ENCODE measurements at regions not wholly inside any gene's neighbourhood (a gene's known extent, or its start where the extent isn't known, plus 50 kb on each side); places are given as distances from the start of the nearest gene placed in this dataset.

DNA sequence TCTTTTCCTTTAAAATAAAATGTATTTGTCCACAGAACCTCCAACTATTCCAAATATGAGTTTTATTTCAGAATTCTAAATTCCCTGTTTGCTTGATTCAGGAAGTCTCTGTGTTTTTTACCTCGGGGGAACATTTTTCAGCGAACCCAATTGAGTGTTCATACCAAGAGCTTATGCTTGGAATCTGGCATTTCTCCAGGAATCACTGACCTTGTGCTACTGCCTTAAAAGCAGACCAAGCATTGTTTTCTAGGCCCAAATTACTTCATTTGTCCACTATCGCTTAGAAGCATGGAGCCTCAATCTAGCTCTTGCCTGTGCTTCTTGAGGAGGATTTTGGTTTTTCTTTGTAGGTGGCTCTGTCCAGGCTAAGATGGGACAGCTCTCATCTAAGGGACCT lies 59.4 kb downstream of the EBLN1 start:
- Histone ChIP-seq H3K36me3 (ENCODE audit: control insufficient read depth in 2 of 2, insufficient read depth in 1 of 2, low read length in 2 of 2) (no peaks in the 10 kb centered on the region), H3K4me3 (ENCODE audit: low read depth, low read length) (no peak overlapping the region), H3K4me1 (ENCODE audit: control insufficient read depth, insufficient read depth, low read length) (no peaks in the 10 kb centered on the region), H3K27ac (ENCODE audit: extremely low read depth, low read depth, low read length) (no peak overlapping the region), H3K9me3 (ENCODE audit: control insufficient read depth, insufficient read depth, low read depth, low read length) (no peaks in the 10 kb centered on the region)
- CTCF ChIA-PET = no interaction called here
- POLR2A ChIA-PET = no interaction called here
- TF ChIP-seq, protein P1, sequence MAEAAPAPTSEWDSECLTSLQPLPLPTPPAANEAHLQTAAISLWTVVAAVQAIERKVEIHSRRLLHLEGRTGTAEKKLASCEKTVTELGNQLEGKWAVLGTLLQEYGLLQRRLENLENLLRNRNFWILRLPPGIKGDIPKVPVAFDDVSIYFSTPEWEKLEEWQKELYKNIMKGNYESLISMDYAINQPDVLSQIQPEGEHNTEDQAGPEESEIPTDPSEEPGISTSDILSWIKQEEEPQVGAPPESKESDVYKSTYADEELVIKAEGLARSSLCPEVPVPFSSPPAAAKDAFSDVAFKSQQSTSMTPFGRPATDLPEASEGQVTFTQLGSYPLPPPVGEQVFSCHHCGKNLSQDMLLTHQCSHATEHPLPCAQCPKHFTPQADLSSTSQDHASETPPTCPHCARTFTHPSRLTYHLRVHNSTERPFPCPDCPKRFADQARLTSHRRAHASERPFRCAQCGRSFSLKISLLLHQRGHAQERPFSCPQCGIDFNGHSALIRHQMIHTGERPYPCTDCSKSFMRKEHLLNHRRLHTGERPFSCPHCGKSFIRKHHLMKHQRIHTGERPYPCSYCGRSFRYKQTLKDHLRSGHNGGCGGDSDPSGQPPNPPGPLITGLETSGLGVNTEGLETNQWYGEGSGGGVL (tag by site-specific recombination; IDR thresholded peaks at IDR 0.05) = no peak
- TF ChIP-seq OSR2 (tag by site-specific recombination; IDR thresholded peaks at IDR 0.05) (no peak), ZFHX2 (tag by site-specific recombination; conservative IDR thresholded peaks at IDR 0.05) (no peak), ZIC2 (tag by site-specific recombination; IDR thresholded peaks at IDR 0.05) (no peak), HOXD13 (CRISPR knock-in tag; IDR thresholded peaks at IDR 0.05; ENCODE audit: borderline replicate concordance) (no peak), SETDB1 (IDR thresholded peaks at IDR 0.05; ENCODE audit: insufficient read length, low read length) (no peak), ZNF266 (tag by site-specific recombination; IDR thresholded peaks at IDR 0.05; ENCODE audit: low read depth) (no peak), ZNF174 (tag by site-specific recombination; IDR thresholded peaks at IDR 0.05) (no peak), SCRT2 (tag by site-specific recombination; IDR thresholded peaks at IDR 0.05) (no peak), ZNF157 (tag by site-specific recombination; IDR thresholded peaks at IDR 0.05) (no peak), ZBTB21 (tag by site-specific recombination; IDR thresholded peaks at IDR 0.05) (no peak), SP3 (tag by site-specific recombination; IDR thresholded peaks at IDR 0.05) (no peak), ZNF23 (tag by site-specific recombination; IDR thresholded peaks at IDR 0.05; ENCODE audit: borderline replicate concordance) (no peak), KLF10 (tag by site-specific recombination; IDR thresholded peaks at IDR 0.05) (no peak), ZNF558 (tag by site-specific recombination; IDR thresholded peaks at IDR 0.05) (no peak), ZNF404 (tag by site-specific recombination; IDR thresholded peaks at IDR 0.05) (no peak), ZNF514 (tag by site-specific recombination; IDR thresholded peaks at IDR 0.05) (no peak)
- TF ChIP-seq, protein P2, sequence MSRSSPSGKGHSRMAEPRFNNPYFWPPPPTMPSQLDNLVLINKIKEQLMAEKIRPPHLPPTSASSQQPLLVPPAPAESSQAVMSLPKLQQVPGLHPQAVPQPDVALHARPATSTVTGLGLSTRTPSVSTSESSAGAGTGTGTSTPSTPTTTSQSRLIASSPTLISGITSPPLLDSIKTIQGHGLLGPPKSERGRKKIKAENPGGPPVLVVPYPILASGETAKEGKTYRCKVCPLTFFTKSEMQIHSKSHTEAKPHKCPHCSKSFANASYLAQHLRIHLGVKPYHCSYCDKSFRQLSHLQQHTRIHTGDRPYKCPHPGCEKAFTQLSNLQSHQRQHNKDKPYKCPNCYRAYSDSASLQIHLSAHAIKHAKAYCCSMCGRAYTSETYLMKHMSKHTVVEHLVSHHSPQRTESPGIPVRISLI (tag by site-specific recombination; IDR thresholded peaks at IDR 0.05) = no peak
- TF ChIP-seq, protein P3, sequence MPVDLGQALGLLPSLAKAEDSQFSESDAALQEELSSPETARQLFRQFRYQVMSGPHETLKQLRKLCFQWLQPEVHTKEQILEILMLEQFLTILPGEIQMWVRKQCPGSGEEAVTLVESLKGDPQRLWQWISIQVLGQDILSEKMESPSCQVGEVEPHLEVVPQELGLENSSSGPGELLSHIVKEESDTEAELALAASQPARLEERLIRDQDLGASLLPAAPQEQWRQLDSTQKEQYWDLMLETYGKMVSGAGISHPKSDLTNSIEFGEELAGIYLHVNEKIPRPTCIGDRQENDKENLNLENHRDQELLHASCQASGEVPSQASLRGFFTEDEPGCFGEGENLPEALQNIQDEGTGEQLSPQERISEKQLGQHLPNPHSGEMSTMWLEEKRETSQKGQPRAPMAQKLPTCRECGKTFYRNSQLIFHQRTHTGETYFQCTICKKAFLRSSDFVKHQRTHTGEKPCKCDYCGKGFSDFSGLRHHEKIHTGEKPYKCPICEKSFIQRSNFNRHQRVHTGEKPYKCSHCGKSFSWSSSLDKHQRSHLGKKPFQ (tag by site-specific recombination; IDR thresholded peaks at IDR 0.05) = no peak

DNA sequence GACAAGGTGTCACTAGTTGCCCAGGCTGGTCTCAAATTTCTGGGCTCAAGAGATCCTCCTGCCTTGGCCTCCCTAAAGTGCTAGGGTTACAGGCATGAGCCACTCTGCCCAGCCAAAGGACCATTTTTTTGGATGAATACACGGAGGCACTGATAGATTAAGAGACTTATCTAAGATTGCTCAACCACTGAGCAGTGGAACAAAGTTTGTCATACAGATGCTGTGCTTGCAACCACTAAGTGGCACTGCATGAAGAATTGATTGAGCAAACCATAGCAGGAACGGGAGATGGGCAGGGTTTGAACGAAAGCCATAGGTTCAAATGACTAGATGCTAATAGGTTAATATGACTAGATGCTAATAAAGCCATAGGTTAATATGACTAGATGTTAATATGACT lies 61.1 kb downstream of the EBLN1 start:
- POLR2A ChIA-PET = no interaction called here
- H3K9me3 ChIP-seq (ENCODE audit: control insufficient read depth, insufficient read depth, low read depth, low read length) = no peaks in the 10 kb centered on the region
- H3K4me1 ChIP-seq (ENCODE audit: control insufficient read depth, insufficient read depth, low read length) = no peaks in the 10 kb centered on the region
- no peaks in the 10 kb centered on the region for H3K36me3 ChIP-seq (ENCODE audit: control insufficient read depth in 2 of 2, insufficient read depth in 1 of 2, low read length in 2 of 2)
- CTCF ChIA-PET = no interaction called here
- TF ChIP-seq KLF8 (tag by site-specific recombination; IDR thresholded peaks at IDR 0.05) (no peak), PRDM1 (tag by site-specific recombination; IDR thresholded peaks at IDR 0.05) (no peak), ZBTB20 (tag by site-specific recombination; IDR thresholded peaks at IDR 0.05) (no peak), ZNF248 (tag by site-specific recombination; IDR thresholded peaks at IDR 0.05) (no peak), ZNF521 (tag by site-specific recombination; IDR thresholded peaks at IDR 0.05) (no peak)
- TF ChIP-seq, protein P4, sequence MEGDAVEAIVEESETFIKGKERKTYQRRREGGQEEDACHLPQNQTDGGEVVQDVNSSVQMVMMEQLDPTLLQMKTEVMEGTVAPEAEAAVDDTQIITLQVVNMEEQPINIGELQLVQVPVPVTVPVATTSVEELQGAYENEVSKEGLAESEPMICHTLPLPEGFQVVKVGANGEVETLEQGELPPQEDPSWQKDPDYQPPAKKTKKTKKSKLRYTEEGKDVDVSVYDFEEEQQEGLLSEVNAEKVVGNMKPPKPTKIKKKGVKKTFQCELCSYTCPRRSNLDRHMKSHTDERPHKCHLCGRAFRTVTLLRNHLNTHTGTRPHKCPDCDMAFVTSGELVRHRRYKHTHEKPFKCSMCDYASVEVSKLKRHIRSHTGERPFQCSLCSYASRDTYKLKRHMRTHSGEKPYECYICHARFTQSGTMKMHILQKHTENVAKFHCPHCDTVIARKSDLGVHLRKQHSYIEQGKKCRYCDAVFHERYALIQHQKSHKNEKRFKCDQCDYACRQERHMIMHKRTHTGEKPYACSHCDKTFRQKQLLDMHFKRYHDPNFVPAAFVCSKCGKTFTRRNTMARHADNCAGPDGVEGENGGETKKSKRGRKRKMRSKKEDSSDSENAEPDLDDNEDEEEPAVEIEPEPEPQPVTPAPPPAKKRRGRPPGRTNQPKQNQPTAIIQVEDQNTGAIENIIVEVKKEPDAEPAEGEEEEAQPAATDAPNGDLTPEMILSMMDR (tag by site-specific recombination; IDR thresholded peaks at IDR 0.05) = no peak
- TF ChIP-seq, protein P5, sequence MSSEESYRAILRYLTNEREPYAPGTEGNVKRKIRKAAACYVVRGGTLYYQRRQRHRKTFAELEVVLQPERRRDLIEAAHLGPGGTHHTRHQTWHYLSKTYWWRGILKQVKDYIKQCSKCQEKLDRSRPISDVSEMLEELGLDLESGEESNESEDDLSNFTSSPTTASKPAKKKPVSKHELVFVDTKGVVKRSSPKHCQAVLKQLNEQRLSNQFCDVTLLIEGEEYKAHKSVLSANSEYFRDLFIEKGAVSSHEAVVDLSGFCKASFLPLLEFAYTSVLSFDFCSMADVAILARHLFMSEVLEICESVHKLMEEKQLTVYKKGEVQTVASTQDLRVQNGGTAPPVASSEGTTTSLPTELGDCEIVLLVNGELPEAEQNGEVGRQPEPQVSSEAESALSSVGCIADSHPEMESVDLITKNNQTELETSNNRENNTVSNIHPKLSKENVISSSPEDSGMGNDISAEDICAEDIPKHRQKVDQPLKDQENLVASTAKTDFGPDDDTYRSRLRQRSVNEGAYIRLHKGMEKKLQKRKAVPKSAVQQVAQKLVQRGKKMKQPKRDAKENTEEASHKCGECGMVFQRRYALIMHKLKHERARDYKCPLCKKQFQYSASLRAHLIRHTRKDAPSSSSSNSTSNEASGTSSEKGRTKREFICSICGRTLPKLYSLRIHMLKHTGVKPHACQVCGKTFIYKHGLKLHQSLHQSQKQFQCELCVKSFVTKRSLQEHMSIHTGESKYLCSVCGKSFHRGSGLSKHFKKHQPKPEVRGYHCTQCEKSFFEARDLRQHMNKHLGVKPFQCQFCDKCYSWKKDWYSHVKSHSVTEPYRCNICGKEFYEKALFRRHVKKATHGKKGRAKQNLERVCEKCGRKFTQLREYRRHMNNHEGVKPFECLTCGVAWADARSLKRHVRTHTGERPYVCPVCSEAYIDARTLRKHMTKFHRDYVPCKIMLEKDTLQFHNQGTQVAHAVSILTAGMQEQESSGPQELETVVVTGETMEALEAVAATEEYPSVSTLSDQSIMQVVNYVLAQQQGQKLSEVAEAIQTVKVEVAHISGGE (tag by site-specific recombination; conservative IDR thresholded peaks at IDR 0.05; ENCODE audit: low read depth) = no peak
- TF ChIP-seq, protein P6, sequence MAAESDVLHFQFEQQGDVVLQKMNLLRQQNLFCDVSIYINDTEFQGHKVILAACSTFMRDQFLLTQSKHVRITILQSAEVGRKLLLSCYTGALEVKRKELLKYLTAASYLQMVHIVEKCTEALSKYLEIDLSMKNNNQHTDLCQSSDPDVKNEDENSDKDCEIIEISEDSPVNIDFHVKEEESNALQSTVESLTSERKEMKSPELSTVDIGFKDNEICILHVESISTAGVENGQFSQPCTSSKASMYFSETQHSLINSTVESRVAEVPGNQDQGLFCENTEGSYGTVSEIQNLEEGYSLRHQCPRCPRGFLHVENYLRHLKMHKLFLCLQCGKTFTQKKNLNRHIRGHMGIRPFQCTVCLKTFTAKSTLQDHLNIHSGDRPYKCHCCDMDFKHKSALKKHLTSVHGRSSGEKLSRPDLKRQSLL (tag by site-specific recombination; IDR thresholded peaks at IDR 0.05) = no peak
- no peak overlapping the region for H3K4me3 ChIP-seq (ENCODE audit: low read depth, low read length)
- H3K27ac ChIP-seq (ENCODE audit: extremely low read depth, low read depth, low read length) = no peak overlapping the region
